ENCODE measurements at regions not wholly inside any gene's neighbourhood (a gene's known extent, or its start where the extent isn't known, plus 50 kb on each side); places are given as distances from the start of the nearest gene placed in this dataset.

GRCh38 chr3:30300809-30301208, 305.6 kb upstream of the TGFBR2 start:
- no peaks in the 10 kb centered on the region for H3K9me3 ChIP-seq
- DNase-seq, result no peak
- no peaks in the 10 kb centered on the region for H3K36me3 ChIP-seq
- no peak overlapping the region for H3K27ac ChIP-seq
- H3K4me3 ChIP-seq, result no peak overlapping the region
- TF ChIP-seq POLR2A (IDR thresholded peaks at IDR 0.05) (no peak), EP300 (IDR thresholded peaks at IDR 0.05) (no peak)
- TF ChIP-seq, protein P1, sequence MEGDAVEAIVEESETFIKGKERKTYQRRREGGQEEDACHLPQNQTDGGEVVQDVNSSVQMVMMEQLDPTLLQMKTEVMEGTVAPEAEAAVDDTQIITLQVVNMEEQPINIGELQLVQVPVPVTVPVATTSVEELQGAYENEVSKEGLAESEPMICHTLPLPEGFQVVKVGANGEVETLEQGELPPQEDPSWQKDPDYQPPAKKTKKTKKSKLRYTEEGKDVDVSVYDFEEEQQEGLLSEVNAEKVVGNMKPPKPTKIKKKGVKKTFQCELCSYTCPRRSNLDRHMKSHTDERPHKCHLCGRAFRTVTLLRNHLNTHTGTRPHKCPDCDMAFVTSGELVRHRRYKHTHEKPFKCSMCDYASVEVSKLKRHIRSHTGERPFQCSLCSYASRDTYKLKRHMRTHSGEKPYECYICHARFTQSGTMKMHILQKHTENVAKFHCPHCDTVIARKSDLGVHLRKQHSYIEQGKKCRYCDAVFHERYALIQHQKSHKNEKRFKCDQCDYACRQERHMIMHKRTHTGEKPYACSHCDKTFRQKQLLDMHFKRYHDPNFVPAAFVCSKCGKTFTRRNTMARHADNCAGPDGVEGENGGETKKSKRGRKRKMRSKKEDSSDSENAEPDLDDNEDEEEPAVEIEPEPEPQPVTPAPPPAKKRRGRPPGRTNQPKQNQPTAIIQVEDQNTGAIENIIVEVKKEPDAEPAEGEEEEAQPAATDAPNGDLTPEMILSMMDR (IDR thresholded peaks at IDR 0.05), result no peak
- H3K27me3 ChIP-seq, result no peaks in the 10 kb centered on the region
- no peaks in the 10 kb centered on the region for H3K4me1 ChIP-seq (ENCODE audit: insufficient read depth)
- intact Hi-C loops (cut with DNase I), result no loop called here
- 71 to 88% (median 79%) methylated on average over 1 of the region's 1 CpG for WGBS, 3 donors

- no peaks in the 10 kb centered on the region for H3K9me3 ChIP-seq
- DNase-seq, result no peak
- no peaks in the 10 kb centered on the region for H3K4me1 ChIP-seq (ENCODE audit: insufficient read depth)
- WGBS, 3 donors, result 70 to 78% (median 73%) methylated on average over 5 of the region's 5 CpGs
- no peak overlapping the region for H3K27ac ChIP-seq
- H3K4me3 ChIP-seq, result no peak overlapping the region
- intact Hi-C loops (cut with DNase I), result no loop called here
- no peaks in the 10 kb centered on the region for H3K27me3 ChIP-seq
- no peak for TF ChIP-seq POLR2A (IDR thresholded peaks at IDR 0.05)
- TF ChIP-seq, protein P1 (IDR thresholded peaks at IDR 0.05), result no peak
- no peak for TF ChIP-seq EP300 (IDR thresholded peaks at IDR 0.05)
- H3K36me3 ChIP-seq, result no peaks in the 10 kb centered on the region
These were observed 304.4 kb upstream of the TGFBR2 start for GRCh38 chr3:30302027-30302426.

DNA sequence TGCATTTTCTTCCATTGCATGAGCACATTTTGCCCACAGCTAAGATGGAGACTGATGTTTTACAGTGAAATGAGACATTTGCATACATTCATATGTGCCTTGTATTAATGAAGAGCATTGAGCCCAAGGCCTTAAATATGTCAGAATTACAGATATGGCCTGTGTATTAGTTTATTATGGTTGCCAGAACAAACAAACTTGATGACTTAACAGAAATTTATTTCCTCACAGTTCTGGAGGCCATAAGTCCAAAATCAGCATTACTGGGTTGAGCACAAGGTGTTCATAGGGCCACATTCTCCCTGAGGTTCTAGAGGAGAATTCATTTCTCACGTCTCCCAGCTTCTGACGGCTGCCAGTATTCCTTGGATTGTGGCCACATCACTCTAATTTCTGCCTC, 302.6 kb upstream of the TGFBR2 start:
- no peak overlapping the region for H3K27ac ChIP-seq
- H3K4me1 ChIP-seq (ENCODE audit: insufficient read depth), result no peaks in the 10 kb centered on the region
- no peaks in the 10 kb centered on the region for H3K36me3 ChIP-seq
- no peaks in the 10 kb centered on the region for H3K27me3 ChIP-seq
- WGBS, 3 donors, result 95 to 97% (median 96%) methylated on average over 2 of the region's 2 CpGs
- DNase-seq, result no peak
- H3K4me3 ChIP-seq, result no peak overlapping the region
- TF ChIP-seq POLR2A (IDR thresholded peaks at IDR 0.05), result no peak
- TF ChIP-seq EP300 (IDR thresholded peaks at IDR 0.05), result no peak
- TF ChIP-seq, protein P1 (IDR thresholded peaks at IDR 0.05), result no peak
- H3K9me3 ChIP-seq, result no peaks in the 10 kb centered on the region
- intact Hi-C loops (cut with DNase I), result no loop called here

GRCh38 chr3:30305021-30305420, 301.4 kb upstream of the TGFBR2 start:
- WGBS, 3 donors, result 73 to 81% (median 77%) methylated on average over 3 of the region's 3 CpGs
- no peak overlapping the region for H3K27ac ChIP-seq
- H3K27me3 ChIP-seq, result no peaks in the 10 kb centered on the region
- H3K9me3 ChIP-seq, result no peaks in the 10 kb centered on the region
- H3K4me1 ChIP-seq (ENCODE audit: insufficient read depth), result no peaks in the 10 kb centered on the region
- DNase-seq, result no peak
- intact Hi-C loops (cut with DNase I), result no loop called here
- TF ChIP-seq, protein P1 (IDR thresholded peaks at IDR 0.05), result no peak
- H3K36me3 ChIP-seq, result no peaks in the 10 kb centered on the region
- no peak overlapping the region for H3K4me3 ChIP-seq

GRCh38 chr3:30306896-30307295, 299.5 kb upstream of the TGFBR2 start:
- Histone ChIP-seq H3K4me1 (ENCODE audit: insufficient read depth) (no peaks in the 10 kb centered on the region), H3K27me3 (no peaks in the 10 kb centered on the region), H3K4me3 (no peak overlapping the region), H3K36me3 (no peaks in the 10 kb centered on the region), H3K27ac (no peak overlapping the region), H3K9me3 (no peaks in the 10 kb centered on the region)
- no peak for DNase-seq
- intact Hi-C loops (cut with DNase I), result no loop called here
- TF ChIP-seq EP300 (IDR thresholded peaks at IDR 0.05) (no peak), POLR2A (IDR thresholded peaks at IDR 0.05) (no peak)
- TF ChIP-seq, protein P1 (IDR thresholded peaks at IDR 0.05), result no peak
- WGBS, 3 donors, result 89 to 97% (median 91%) methylated on average over 3 of the region's 3 CpGs
